HG03469 (cell line): ENCODE measurements at regions not wholly inside any gene's neighbourhood (a gene's known extent, or its start where the extent isn't known, plus 50 kb on each side); places are given as distances from the start of the nearest gene placed in this dataset.
"Not testable (repeated sequence)": the region's sequence is repeated elsewhere in the genome, so short reads cannot be mapped to it uniquely, and the experiment has no call there.

Experiments used
- ATAC-seq: cut with Tn5 transposase; IDR thresholded peaks from one replicate; pipeline ENCODE4 v1.9.1; 2021; ENCODE audit warnings: mild to moderate bottlenecking, moderate library complexity, moderate number of reproducible peaks; ENCODE audit not compliant: unreplicated experiment

GRCh38 chr5:166781737-166782136 is 1509.7 kb upstream of the WWC1 start:
- no peak for ATAC-seq

- ATAC-seq, result no peak
These were observed 1506.8 kb upstream of the WWC1 start for GRCh38 chr5:166784545-166785078.

GRCh38 chr5:166786178-166786577 is 1505.3 kb upstream of the WWC1 start:
- ATAC-seq, result no peak

DNA sequence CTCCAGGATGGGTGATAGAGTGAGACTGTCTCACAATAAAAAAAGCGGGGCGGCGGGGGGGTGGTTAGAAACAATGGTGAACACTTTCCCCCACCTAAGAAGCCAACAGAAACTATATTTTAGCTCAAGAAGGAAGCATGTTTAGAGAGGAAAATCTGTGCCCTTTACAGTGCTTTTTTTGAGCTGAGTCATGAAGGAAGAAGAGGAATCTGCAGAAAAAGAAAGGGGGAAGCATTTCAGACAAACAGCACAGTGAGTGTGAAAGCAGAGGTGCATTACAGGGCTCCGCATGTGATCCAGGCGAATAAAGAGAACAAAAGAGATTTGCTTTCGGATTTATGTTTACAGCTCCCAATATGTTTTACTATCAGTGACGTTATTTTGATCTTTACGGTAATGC is 1504.6 kb upstream of the WWC1 start:
- no peak for ATAC-seq

DNA sequence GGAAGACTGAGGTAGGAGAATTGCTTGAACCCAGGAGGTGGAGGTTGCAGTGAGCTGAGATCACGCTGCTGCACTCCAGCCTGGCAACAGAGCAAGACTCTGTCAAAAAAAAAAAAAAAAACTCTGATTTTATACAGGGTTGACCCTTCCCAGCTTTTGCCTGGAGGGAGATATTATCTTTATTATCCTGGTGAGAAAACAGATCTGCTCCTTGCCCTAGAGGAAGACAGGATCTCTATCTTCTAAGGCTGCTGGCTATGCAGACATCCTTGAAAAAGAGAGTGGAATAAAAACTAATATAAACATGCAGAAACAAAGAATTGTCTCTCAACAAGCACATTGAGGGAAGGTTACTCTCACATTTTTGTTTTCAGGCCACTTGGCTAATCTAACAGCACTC is 1503.4 kb upstream of the WWC1 start:
- no peak for ATAC-seq

- ATAC-seq, result no peak
These were observed 1495.7 kb upstream of the WWC1 start for GRCh38 chr5:166795756-166796155.

- no peak for ATAC-seq
These were observed 1488.4 kb upstream of the WWC1 start for GRCh38 chr5:166803058-166803457.

DNA sequence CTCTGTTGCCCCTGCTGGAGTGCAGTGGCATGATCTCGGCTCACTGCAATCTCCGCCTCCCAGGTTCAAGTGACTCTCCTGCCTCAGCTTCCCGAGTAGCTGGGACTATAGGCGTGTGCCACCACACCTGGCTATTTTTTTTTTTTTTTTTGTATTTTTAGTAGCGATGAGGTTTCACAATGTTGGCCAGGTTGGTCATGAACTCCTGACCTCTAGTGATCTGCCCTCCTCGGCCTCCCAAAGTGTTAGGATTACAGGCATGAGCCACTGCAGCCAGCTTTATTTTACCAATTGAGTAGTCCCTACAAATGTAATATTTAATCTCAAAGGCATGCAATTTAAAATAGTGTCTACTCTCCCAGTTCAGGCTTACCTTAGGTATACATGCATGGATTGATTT is 1487.2 kb upstream of the WWC1 start:
- ATAC-seq, result not testable (repeated sequence)

GRCh38 chr5:166804693-166805092 is 1486.8 kb upstream of the WWC1 start:
- not testable (repeated sequence) for ATAC-seq

- ATAC-seq, result not testable (repeated sequence)
These were observed 1481.3 kb upstream of the WWC1 start for GRCh38 chr5:166810093-166810658.

DNA sequence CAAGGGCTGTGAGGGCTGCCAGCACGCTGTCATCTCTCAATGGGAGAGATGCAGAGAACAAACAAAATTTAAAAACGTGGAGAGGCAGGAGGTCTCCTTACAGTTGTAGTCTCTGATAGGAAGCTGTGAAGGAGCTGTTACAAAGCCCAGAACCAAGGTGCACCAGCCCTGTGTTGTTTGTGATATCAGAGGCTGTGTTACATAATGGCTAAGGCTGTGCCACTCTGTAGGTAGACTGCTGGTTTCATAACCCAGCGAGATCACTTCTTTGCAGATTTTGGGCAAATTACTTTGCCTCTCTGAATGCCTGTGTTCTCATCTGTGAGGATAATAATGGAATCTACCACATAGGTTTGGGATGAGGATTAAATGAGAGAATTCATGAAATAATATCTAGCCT is 1480.7 kb upstream of the WWC1 start:
- no peak for ATAC-seq

DNA sequence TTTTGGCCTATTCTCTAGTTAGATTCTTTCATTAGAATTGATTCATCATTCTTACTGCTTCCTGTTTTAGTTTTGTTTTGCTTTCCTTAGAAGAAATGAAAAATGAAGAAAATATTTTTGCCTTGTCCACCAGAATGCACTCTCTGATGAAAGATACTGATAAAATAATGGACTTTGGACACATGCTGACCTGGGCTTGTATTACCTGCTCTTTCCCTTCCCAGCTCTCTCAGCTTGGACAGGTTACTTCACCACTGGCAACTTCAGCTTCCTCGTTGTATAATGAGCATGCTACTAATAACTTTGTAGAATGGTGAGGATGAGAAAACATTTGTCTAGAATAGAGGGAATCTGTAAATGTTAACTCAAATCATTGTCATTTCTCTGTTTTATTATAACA is 1468.1 kb upstream of the WWC1 start:
- no peak for ATAC-seq

DNA sequence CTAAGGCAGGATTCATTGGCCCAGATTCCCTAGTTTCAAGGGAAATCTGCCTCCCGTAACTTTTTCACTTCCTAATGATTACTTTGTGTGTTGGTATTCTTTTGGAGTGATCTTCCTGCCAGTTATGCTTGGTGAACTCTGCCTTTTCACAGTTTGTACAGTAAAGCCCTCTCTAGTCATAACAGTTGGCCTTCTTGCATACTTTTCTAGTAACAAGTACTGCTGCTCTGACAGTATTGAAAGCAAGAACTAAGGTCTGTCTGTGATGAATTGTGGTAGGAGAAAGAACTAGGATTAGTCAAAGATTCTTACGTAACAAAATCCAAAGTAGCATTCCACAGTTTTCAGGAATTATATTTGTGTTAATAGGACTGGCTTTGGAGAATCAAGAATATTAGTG is 1457.2 kb upstream of the WWC1 start:
- ATAC-seq, result no peak

GRCh38 chr5:166845044-166845443 is 1446.4 kb upstream of the WWC1 start:
- no peak for ATAC-seq

GRCh38 chr5:166856791-166857190 is 1434.7 kb upstream of the WWC1 start:
- ATAC-seq, result no peak

DNA sequence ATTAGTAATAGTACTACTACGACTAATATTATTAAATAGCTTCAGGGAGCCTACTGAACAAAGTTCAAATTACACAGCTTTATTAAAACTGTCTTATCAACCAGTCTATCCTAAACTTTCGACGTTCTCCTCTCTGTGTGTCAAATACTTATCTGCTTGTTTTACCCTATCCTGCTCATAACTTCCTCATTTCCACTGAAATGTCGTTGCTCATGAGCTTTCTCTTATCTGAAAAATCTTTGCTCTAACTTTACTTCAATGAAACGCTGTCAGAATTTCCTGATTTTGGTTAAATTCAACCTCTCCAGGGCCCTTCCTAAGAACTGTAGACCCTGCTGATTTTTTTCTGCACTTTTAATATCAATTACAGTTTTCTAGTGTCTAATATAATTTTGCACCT is 1431.0 kb upstream of the WWC1 start:
- ATAC-seq, result no peak

DNA sequence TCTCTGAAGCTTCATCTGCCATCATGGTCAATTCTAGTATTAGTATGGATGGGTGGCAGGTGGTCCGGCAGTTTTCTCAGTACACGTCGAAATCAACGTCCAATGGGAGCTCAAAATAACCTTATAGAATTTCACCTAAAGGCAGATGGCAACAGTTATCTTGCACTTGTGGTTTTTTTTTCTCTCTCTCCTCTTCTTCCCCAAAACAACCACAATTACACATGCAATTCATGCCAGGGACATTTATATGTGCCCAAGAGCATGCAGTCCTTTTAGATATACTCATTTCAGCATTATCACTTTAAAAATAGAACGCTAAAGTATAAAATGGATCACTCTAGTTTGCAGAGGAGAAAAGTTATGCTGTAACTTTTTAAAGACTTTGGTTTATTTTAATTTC is 1428.9 kb upstream of the WWC1 start:
- no peak for ATAC-seq

GRCh38 chr5:166865206-166865605 is 1426.2 kb upstream of the WWC1 start:
- ATAC-seq, result no peak

DNA sequence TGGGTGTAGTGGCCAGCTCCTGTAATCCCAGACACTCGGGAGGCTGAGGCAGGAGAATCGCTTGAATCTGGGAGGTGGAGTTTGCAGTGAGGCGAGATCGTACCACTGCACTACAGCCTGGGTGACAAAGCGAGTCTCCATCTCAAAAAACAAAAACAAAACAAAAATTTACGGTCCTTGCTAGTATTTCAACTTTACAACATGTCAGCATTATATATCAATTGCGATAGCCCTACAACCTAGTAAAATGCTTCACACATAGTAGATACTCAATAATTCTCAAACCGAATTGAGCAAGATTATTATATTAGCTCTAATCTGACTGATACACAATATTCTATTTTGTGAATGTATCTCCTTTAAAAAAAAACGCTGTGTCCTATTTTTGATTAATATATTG is 1411.0 kb upstream of the WWC1 start:
- no peak for ATAC-seq

DNA sequence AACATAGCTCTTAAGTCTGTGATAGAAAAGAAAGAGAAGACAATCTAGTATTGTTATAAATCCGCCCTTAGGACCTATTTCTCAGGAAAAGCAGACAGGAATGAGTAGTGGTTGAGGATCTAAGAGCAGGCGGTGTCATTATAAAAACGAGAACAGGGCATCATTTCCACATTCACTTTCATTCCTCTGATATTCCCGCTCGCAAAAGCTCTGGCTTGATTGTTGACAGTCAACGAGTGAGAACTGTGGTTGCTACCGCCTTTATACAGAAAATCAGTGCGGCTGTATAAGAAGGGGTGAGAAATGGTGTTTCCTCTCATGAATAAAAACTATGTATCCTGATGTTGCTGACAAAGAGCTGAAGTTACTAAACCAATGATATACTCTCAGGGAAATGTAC is 1409.6 kb upstream of the WWC1 start:
- ATAC-seq, result no peak

DNA sequence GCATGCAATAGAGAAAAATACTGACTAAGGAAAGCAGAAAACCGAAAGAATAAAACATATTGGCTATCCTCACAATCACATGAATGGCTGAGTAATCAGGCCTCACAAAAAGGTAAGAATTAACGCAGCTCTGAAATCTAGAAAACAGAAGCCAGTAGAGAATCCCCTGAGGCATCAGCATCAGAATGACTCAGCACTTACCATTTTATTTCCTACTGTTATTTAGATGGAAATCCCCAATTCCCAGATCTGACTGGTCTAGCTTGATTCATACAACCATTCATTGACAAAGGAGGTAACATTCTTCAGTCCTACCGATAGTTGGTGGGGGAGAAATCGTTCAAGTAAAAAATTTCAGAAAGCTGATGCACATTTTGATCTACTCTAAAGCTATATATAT is 1408.4 kb upstream of the WWC1 start:
- ATAC-seq, result no peak

- ATAC-seq, result no peak
These were observed 1393.3 kb upstream of the WWC1 start for GRCh38 chr5:166898166-166898565.

DNA sequence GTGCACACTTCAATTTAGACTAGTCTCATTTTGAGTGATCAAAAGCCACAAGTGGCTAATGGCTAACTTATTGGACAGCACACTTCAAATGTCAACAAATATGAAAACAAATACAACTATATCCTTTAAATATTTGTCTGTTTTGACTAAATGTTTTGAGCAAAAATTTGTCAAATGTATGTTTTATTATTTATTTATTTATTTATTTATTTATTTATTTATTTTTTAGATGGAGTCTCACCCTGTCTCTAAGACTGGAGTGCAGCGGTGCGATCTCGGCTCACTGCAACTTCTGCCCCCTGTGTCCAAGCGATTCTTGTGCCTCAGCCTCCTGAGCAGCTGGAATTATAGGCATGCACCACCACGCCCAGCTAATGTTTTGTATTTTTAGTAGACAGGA is 1392.1 kb upstream of the WWC1 start:
- ATAC-seq, result no peak
